ENCODE measurements at regions not wholly inside any gene's neighbourhood (a gene's known extent, or its start where the extent isn't known, plus 50 kb on each side); places are given as distances from the start of the nearest gene placed in this dataset.

DNA sequence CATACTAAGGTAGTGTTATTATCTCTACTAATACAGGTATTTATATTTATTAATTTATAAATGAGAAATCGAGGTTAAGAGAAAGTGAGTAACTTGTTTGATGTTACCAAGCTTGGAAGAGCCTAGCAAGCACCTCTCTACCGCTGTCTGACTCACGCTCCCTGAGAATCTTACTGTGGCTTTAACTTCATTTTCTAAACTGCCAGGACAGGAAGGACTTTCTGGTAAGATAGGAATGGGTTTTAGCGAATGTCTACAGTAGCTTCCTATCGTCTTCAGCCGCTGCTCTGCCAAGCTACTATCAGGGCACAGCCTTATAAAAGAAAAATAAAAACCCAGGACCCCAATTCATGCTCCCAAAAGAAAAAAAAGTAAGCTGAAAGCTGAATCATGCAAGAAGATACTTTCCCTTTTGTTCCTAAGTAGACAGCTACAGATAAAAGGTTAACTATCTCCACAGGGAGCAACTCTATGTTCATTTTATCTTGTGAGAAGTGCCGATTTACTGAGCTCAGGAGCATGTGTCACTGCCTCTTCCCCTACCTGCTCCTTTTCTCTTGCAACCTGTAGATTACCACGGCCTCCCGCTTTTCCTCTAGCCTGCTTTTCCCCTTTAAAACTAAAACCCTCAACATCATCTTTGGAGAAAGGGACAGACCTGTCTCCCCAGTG, 60.2 kb downstream of the THNSL1 start:
- H3K4me1 Mint-ChIP-seq (ENCODE audit: low read depth in 2 of 2): peaks cover 0 to 4% of the 10 kb centered on the region in 2 donors
- peaks cover 6 to 19% of the 10 kb centered on the region in 2 donors for H3K27me3 Mint-ChIP-seq
- no peak overlapping the region for H3K4me3 Mint-ChIP-seq
- no peak overlapping the region for H3K27ac Mint-ChIP-seq
- no peaks in the 10 kb centered on the region for H3K36me3 Mint-ChIP-seq
- ATAC-seq: no peak
- DNase-seq (ENCODE audit: low spot score): no peak
- no peaks in the 10 kb centered on the region for H3K9me3 Mint-ChIP-seq

DNA sequence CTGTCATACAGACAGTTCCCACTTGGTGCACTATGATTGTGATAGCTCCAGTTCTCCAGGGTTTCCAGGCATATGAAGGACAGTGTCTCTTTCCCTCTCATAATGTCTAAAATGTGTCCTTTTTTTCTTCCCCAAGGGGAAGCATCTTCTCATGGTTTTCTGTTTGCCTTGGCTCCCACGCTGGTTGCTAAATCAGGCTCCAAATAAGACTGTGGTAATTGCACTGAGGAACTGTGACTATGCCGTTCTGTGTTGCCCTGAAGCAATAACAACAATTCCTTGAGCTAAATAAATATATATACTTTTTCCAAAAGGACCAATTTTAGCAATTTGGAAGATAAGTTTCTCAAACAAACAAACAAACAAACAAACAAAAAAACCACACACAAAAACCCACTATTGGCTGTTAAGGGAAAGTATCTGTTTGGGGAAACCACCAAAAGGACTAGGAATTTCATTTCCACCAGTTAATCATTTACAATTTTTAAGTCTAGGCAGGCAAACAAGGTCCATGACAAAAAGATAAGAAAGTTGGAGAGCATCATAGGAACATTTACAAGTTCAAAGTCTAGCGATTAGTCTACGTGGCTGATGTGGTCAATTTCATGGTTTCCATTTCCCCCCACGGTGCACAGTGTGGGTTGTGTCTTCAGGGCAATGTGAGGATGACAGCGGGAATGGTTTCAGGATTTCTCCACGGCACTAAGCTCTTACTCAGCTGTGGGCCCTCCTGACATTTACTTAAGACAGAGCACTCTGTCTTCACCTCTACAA, 62.4 kb downstream of the THNSL1 start:
- no peak for DNase-seq (ENCODE audit: low spot score)
- H3K9me3 Mint-ChIP-seq: no peaks in the 10 kb centered on the region
- H3K4me1 Mint-ChIP-seq (ENCODE audit: low read depth in 2 of 2): peaks cover 0 to 4% of the 10 kb centered on the region in 2 donors
- H3K36me3 Mint-ChIP-seq: no peaks in the 10 kb centered on the region
- peaks cover 4 to 8% of the 10 kb centered on the region in 2 donors for H3K27me3 Mint-ChIP-seq
- no peak overlapping the region for H3K27ac Mint-ChIP-seq
- H3K4me3 Mint-ChIP-seq: no peak overlapping the region
- no peak for ATAC-seq

DNA sequence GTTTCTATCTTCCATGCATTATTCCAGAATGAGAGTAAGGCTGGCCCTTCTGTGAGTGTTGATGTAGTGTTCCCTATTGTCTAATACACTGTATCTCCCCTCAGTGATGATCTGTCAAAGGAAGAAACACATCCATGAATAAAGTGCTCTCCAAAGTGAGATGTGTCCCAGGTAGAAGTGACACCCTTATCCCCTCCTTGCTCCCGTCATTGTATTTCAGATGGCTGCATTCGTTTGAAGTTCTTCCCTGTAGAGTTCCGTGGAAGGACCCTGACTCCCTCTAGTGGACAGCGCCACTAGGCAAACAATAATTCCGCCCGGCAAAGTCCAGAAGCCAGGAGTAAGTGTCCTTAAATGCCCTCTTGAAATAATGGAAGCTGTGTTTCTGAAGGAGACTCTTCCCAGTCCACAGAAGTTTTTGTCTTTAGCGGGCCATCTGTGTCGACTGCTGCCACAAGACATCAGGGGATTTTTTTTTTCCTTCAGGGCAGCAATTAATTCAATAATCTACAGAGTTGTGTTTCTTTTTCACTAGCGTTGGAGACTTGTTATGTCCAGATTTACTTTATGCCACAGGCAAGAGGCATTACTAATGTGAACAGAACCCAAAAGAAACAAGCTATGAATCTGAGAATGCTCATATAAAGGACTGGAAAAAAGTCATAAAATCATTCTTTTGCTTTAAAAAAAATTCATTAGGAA, 64.6 kb downstream of the THNSL1 start:
- Mint-ChIP-seq H3K4me1 (ENCODE audit: low read depth in 2 of 2) (peaks cover 0 to 4% of the 10 kb centered on the region in 2 donors), H3K36me3 (no peaks in the 10 kb centered on the region), H3K9me3 (no peaks in the 10 kb centered on the region), H3K27ac (no peak overlapping the region), H3K4me3 (no peak overlapping the region), H3K27me3 (peaks cover 0 to 6% of the 10 kb centered on the region in 2 donors)
- ATAC-seq: peak; percentile 68 to 69
- DNase-seq (ENCODE audit: low spot score): peak; percentile 64

DNA sequence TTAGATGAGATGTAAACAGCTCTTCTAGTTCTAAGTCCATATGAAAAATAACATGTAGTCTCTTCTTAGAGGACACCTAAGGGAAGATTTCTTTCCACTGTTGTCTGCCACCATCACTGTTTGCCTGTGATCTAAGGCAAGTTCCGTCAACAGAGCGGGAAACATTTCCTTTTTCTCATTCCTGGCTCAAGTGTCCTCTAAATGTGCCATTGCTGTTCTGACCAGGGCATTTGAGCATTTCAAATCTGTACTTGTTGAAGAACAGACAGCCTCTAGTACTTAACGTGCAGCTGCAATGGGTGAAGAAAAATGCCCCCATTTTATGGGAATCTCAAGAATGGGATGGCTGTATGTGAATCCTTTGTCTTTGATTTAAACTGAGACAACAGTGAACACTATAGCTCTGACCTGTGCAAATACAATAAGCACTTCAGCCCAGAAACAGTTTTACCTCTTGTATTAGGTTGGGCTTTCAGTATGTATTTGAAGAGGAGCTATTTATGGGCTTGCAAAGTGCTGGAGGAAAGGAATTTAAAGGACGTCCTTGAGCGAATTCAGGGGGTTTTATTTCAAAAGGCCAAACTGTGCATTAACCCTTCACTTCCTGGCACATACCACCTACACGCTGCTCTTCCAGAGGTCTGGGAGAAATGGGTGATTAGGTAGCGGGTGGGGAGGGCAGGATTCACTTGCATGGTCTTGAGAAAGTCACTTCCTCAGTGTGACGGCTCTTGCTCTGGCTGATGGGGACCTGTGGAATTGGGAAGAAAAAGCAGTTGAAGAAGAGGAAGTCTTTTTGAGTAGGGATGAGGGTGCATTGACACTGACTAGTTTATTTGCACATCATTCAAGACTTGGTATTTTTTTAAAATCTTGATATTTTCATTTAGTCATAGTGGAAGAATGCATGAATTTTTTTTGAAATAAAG, 66.1 kb downstream of the THNSL1 start:
- no peaks in the 10 kb centered on the region for H3K9me3 Mint-ChIP-seq
- DNase-seq (ENCODE audit: low spot score) (no peak), ATAC-seq (no peak)
- H3K36me3 Mint-ChIP-seq: no peaks in the 10 kb centered on the region
- peaks cover 0 to 7% of the 10 kb centered on the region in 2 donors for H3K27me3 Mint-ChIP-seq
- H3K4me1 Mint-ChIP-seq (ENCODE audit: low read depth in 2 of 2): peaks cover 0 to 4% of the 10 kb centered on the region in 2 donors
- H3K4me3 Mint-ChIP-seq: no peak overlapping the region
- no peak overlapping the region for H3K27ac Mint-ChIP-seq

DNA sequence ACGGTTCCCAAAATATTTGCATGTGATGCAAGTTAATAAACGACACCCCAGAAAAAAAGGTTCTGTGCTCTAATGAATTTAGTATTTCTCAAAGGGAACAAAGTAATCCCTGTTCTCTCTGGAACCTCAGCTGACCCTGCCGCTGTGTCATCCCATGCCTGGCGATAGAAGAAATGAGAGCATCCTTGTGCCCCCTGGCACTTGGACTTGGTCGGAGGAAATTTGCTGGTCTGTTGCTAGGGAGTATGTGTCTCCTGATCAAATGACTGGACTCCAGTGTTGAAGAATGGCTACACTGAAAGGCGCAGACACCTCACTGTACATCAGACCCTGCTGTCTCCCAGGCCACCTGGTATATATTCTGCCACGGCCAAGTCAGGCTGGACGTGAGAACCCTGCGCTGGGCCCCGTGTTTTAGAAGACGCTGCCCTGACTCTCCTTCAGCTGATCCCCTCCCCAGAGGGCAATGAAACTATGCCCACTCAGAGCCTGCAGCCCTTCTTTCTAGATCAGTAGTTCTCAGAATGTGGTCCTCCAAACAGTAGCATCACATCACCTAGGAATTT, 67.2 kb downstream of the THNSL1 start:
- peaks cover 0 to 4% of the 10 kb centered on the region in 2 donors for H3K4me1 Mint-ChIP-seq (ENCODE audit: low read depth in 2 of 2)
- no peak overlapping the region for H3K4me3 Mint-ChIP-seq
- no peak overlapping the region for H3K27ac Mint-ChIP-seq
- no peaks in the 10 kb centered on the region for H3K36me3 Mint-ChIP-seq
- ATAC-seq (no peak), DNase-seq (ENCODE audit: low spot score) (no peak)
- H3K9me3 Mint-ChIP-seq: no peaks in the 10 kb centered on the region
- peaks cover 0 to 13% of the 10 kb centered on the region in 2 donors for H3K27me3 Mint-ChIP-seq

DNA sequence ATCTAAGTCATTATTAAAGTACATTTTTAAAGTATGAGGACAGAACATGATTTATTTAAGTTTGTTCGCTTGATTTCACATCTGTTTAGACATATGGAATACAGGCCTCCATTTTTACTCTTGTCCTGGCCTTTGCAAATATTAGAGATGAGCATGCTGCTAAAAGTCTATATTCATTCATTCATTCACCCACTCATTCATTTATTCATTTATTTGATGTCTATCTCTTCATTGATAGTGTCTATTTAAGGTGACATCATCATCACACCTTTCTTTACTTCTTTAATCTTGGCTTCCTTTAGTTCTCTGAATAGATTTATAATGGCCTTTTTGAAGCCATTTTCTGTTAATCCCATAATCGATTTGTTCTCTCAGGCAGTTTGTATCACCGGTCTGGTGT, 68.0 kb downstream of the THNSL1 start:
- H3K36me3 Mint-ChIP-seq: no peaks in the 10 kb centered on the region
- H3K4me3 Mint-ChIP-seq: no peak overlapping the region
- H3K27me3 Mint-ChIP-seq: peaks cover 0 to 14% of the 10 kb centered on the region in 2 donors
- H3K4me1 Mint-ChIP-seq (ENCODE audit: low read depth in 2 of 2): peaks cover 0 to 4% of the 10 kb centered on the region in 2 donors
- ATAC-seq (no peak), DNase-seq (ENCODE audit: low spot score) (no peak)
- no peaks in the 10 kb centered on the region for H3K9me3 Mint-ChIP-seq
- H3K27ac Mint-ChIP-seq: no peak overlapping the region

DNA sequence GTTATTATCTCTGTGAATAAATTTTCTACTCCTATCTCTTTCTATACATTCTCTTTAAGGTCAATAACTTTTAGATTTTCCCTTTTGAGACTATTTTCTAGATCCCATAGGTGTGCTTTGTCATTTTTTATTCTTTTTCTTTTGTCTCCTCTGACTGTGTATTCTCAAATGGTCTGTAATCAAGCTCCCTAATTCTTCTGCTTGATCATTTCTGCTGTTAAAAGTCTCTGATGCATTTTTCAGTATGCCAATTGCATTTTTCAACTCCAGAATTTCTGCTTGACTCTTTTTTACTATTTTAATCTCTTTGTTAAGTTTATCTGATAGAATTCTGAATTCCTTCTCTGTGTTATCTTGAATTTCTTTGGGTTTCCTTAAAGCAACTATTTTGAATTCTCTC, 78.2 kb downstream of the THNSL1 start:
- Mint-ChIP-seq H3K9me3 (peaks cover 9% of the 10 kb centered on the region), H3K4me1 (ENCODE audit: low read depth in 2 of 2) (no peaks in the 10 kb centered on the region), H3K36me3 (peaks cover 33% of the 10 kb centered on the region), H3K27me3 (peaks cover 19 to 55% of the 10 kb centered on the region in 2 donors), H3K27ac (no peak overlapping the region), H3K4me3 (no peak overlapping the region)
- no peak for DNase-seq (ENCODE audit: low spot score)
- ATAC-seq: no peak

DNA sequence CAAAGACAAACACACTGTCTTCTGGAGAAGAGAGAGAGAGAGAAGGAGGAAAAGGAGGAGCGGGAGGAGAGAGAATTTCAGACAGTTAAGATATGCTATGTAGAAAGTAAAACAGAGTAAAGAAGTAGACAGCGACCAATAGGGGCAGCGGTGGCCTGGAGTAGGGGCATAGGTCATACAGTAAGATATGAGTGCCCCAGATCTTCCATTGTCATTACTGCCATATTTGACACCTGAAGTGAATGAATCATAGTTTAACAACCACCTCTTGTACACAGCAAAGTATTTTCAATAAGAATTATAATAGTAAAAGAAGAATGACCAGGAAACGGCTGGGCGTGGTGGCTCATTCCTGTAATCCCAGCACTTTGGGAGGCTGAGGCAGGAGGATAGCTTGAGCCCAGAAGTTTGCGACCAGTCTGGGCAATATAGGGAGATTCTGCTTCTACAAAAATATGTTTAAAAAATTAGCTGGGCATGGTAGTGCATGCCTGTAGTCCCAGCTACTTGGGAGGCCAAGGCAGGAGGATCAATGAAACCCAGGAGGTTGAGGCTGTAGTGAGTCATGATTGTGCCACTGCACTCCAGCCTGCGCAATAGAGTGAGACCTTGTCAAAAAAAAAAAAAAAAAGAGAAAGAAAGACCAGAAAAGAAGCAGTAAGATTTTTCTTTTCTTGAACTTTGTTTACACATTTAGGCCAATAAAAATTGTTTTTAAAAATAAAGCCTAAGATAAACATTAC, 77.0 kb upstream of the GPR158 start:
- ATAC-seq (no peak), DNase-seq (ENCODE audit: low spot score) (no peak)
- H3K9me3 Mint-ChIP-seq: peaks cover 9% of the 10 kb centered on the region
- no peak overlapping the region for H3K4me3 Mint-ChIP-seq
- no peak overlapping the region for H3K27ac Mint-ChIP-seq
- H3K27me3 Mint-ChIP-seq: peaks cover 19 to 36% of the 10 kb centered on the region in 2 donors
- H3K36me3 Mint-ChIP-seq: peaks cover 24% of the 10 kb centered on the region
- no peaks in the 10 kb centered on the region for H3K4me1 Mint-ChIP-seq (ENCODE audit: low read depth in 2 of 2)

DNA sequence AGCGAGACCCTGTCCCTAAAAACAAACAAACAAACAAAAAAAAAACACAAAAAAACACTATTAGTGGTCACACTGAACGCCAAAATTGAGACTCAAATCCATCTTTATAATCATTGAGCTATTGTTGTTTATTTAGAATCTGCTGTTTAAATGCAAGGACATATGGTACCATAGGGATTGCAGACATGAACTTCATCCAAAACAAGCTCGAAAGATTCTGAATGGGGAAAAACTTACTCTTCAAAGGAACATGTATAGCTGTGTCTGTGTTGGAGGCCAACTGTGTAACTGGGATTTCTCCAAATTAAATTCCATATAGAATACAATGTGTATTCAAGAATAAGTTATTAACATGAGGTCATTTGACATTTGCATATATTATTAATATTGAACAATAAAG, 74.7 kb upstream of the GPR158 start:
- H3K36me3 Mint-ChIP-seq: peaks cover 4% of the 10 kb centered on the region
- no peak overlapping the region for H3K4me3 Mint-ChIP-seq
- no peaks in the 10 kb centered on the region for H3K4me1 Mint-ChIP-seq (ENCODE audit: low read depth in 2 of 2)
- no peak for ATAC-seq
- H3K9me3 Mint-ChIP-seq: no peaks in the 10 kb centered on the region
- no peak for DNase-seq (ENCODE audit: low spot score)
- H3K27me3 Mint-ChIP-seq: peaks cover 15 to 23% of the 10 kb centered on the region in 2 donors
- no peak overlapping the region for H3K27ac Mint-ChIP-seq

DNA sequence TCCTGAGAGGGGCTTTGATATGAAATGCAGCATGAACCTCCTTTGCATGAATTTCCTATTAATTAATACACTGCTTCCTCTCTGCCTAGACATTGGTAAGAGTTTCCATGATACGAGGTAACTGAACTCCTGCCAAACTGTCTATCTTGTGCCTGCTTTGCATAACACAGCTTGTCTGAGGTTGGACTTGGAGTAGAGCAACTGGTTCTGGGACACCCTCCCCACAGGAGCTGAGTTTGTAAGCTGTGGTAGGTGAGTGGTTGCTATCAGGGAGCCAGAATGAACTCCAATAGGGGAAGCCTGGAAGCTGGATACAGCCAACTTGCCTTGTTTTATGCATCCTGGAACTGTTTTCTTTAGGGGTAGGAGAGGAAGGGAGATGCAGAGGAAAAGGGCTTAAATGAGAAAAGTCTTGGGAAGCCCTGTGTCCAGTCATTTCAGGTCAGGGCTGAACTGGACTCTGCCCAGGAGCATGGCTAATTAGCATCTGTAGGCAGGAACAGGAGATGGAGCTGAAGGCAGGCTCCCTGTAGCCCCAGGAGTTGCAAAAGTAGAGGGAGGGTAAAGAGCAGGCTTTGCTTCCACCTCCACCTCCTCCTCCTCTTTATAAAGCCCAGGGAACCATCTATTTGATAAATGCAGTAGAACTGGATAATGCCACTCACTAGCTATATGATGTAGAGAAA, 73.2 kb upstream of the GPR158 start:
- H3K4me1 Mint-ChIP-seq (ENCODE audit: low read depth in 2 of 2): no peaks in the 10 kb centered on the region
- no peak for DNase-seq (ENCODE audit: low spot score)
- H3K27me3 Mint-ChIP-seq: peaks cover 19 to 23% of the 10 kb centered on the region in 2 donors

DNA sequence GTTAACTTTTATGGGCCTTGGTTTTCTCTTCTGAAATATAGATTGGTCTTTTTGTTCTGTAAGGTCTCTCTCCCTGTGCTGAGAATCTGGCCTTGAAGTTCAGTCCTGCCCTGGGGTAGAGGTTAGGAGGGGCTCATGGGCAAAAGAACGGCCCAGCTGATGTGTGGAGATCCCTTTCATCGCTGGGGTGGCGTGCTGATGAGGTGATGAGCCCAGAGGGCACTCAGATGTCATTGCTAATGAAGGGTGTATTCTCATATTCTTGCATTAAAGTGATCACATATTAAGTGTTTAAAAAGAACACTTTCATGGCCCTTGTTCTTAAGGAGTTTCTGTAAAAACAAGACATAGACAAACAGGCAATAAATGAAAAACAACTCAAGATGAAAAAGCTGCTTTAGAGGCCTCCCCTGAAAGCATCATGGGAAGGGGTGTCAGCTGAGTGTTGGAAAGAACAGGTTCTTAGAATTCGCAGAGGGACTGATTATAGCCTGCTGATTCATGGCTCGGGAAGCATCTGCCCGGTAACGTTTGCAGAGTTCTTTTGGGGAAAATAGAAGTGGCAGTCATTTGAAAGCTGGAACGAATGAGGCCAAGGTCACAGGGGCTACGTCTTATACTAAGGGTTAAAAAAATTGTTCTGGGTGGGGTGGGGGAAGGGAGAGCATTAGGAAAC, 72.5 kb upstream of the GPR158 start:
- Mint-ChIP-seq H3K36me3 (peaks cover 3% of the 10 kb centered on the region), H3K4me1 (ENCODE audit: low read depth in 2 of 2) (no peaks in the 10 kb centered on the region), H3K27me3 (peaks cover 19% of the 10 kb centered on the region in 2 donors), H3K27ac (no peak overlapping the region), H3K9me3 (no peaks in the 10 kb centered on the region), H3K4me3 (no peak overlapping the region)
- no peak for ATAC-seq
- DNase-seq (ENCODE audit: low spot score): no peak

More for the DNA sequence above, 73.2 kb upstream of the GPR158 start:
- Mint-ChIP-seq H3K36me3 (peaks cover 4% of the 10 kb centered on the region), H3K9me3 (no peaks in the 10 kb centered on the region), H3K4me3 (no peak overlapping the region), H3K27ac (no peak overlapping the region)
- peak in 1 of 2 donors; percentile 56 for ATAC-seq

DNA sequence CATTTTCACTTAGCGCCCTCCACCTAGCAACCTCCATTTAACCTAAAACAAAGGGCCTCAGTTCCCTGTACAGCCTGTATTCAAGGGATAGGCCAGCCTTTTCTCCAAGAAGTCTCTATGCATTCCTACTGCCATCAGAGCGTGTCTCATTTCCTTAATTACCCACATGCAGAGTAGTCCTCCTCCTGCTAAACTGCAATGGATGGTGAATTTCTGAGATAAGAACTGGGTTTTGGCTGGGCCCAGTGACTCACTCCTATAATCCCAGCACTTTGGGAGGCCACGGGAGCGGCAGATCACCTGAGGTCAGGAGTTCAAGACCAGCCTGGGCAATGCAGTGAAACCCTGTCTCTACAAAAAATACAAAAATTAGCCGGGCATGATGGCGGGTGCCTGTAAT, 71.1 kb upstream of the GPR158 start:
- DNase-seq (ENCODE audit: low spot score) (no peak), ATAC-seq (no peak)
- H3K27me3 Mint-ChIP-seq: peaks cover 15 to 16% of the 10 kb centered on the region in 2 donors
- no peaks in the 10 kb centered on the region for H3K36me3 Mint-ChIP-seq
- no peaks in the 10 kb centered on the region for H3K4me1 Mint-ChIP-seq (ENCODE audit: low read depth in 2 of 2)
- no peaks in the 10 kb centered on the region for H3K9me3 Mint-ChIP-seq
- H3K4me3 Mint-ChIP-seq: no peak overlapping the region
- H3K27ac Mint-ChIP-seq: no peak overlapping the region

Data from natural killer cell treated with Interleukin-12 subunit alpha and Interleukin-12 subunit beta and Interleukin-15 and Interleukin-18, amount 100 ng/mL, for 72 hours (primary cell).